Smooth muscle cell (in vitro differentiated cells): ENCODE measurements at regions not wholly inside any gene's neighbourhood (a gene's known extent, or its start where the extent isn't known, plus 50 kb on each side); places are given as distances from the start of the nearest gene placed in this dataset.

Experiments
- DNase-seq: peaks from one replicate; lab custom pipeline; 2025; ENCODE audit not compliant: unreplicated experiment; lab: John Stamatoyannopoulos, UW
- H2AFZ ChIP-seq: fragments of 200-600 bp; sonication (generic); 2 replicates; pipeline ENCODE4 v1.6.0; 2016; ENCODE audit warnings: antibody characterized with exemption, low read depth, mild to moderate bottlenecking
- H3F3A ChIP-seq: fragments of 200-600 bp; sonication (generic); 2 replicates; pipeline ENCODE4 v1.6.0; 2017; ENCODE audit warnings: antibody characterized with exemption, low read depth
- H3K27ac ChIP-seq: fragments of 200-600 bp; sonication (generic); 2 replicates; pipeline ENCODE4 v1.5.1; 2016; ENCODE audit warnings: low read depth, mild to moderate bottlenecking
- H3K27me3 ChIP-seq: fragments of 200-600 bp; sonication (generic); 2 replicates; pipeline ENCODE4 v1.6.1; 2016; ENCODE audit warnings: low read depth, mild to moderate bottlenecking
- H3K36me3 ChIP-seq: fragments of 200-600 bp; sonication (generic); 2 replicates; pipeline ENCODE4 v1.5.1; 2016; ENCODE audit warnings: low read depth
- H3K4me1 ChIP-seq: fragments of 200-600 bp; sonication (generic); 2 replicates; pipeline ENCODE4 v1.5.1; 2016; ENCODE audit warnings: low read depth
- H3K4me2 ChIP-seq: fragments of 200-600 bp; sonication (generic); 2 replicates; pipeline ENCODE4 v1.6.0; 2016; ENCODE audit warnings: mild to moderate bottlenecking
- H3K4me3 ChIP-seq: fragments of 200-600 bp; sonication (generic); 2 replicates; pipeline ENCODE4 v1.5.1; 2016; ENCODE audit warnings: mild to moderate bottlenecking
- H3K79me2 ChIP-seq: fragments of 200-600 bp; sonication (generic); 2 replicates; pipeline ENCODE4 v1.6.0; 2016; ENCODE audit warnings: low read depth, mild to moderate bottlenecking
- H3K9ac ChIP-seq: fragments of 200-600 bp; sonication (generic); 2 replicates; pipeline ENCODE4 v1.6.0; 2016; ENCODE audit warnings: low read depth
- H3K9me3 ChIP-seq: fragments of 200-600 bp; sonication (generic); replicated peaks from 2 replicates; pipeline ENCODE4 v1.5.1; 2016; ENCODE audit warnings: low read depth
- H4K20me1 ChIP-seq: fragments of 200-600 bp; sonication (generic); 2 replicates; pipeline ENCODE4 v1.6.0; 2016; ENCODE audit warnings: low read depth
- CTCF ChIP-seq: fragments of 200-600 bp; sonication (generic); IDR thresholded peaks from 2 replicates; pipeline ENCODE4 v1.5.1; 2017; ENCODE audit warnings: borderline replicate concordance, mild to moderate bottlenecking, antibody characterized with exemption; ENCODE audit not compliant: insufficient read depth, poor library complexity, severe bottlenecking
- WGBS: methylation state at CpG from one replicate; pipeline ENCODE4 v1.1.7; 2016; ENCODE audit warnings: low lambda C conversion rate; 5-methylcytosine and 5-hydroxymethylcytosine counted together

- Histone ChIP-seq H3K79me2 (no peaks in the 10 kb centered on the region), H4K20me1 (no peaks in the 10 kb centered on the region), H3K9me3 (no peaks in the 10 kb centered on the region), H3F3A (no peaks in the 10 kb centered on the region), H3K4me2 (no peak overlapping the region), H3K9ac (no peak overlapping the region), H3K27ac (no peak overlapping the region), H3K36me3 (no peaks in the 10 kb centered on the region), H3K27me3 (peaks cover 10% of the 10 kb centered on the region), H3K4me1 (no peaks in the 10 kb centered on the region), H3K4me3 (no peak overlapping the region), H2AFZ (no peak overlapping the region)
- no peak for DNase-seq
- no peak for TF ChIP-seq CTCF
- 75% methylated on average over 2 of the region's 2 CpGs for WGBS
These were observed 190.5 kb downstream of the DICER1 start for GRCh38 chr14:94966868-94967267.

GRCh38 chr14:94966344-94966743, 191.0 kb downstream of the DICER1 start:
- Histone ChIP-seq H3K27me3 (peaks cover 10% of the 10 kb centered on the region), H3K9me3 (no peaks in the 10 kb centered on the region), H3K4me1 (no peaks in the 10 kb centered on the region), H3K4me3 (no peak overlapping the region), H4K20me1 (no peaks in the 10 kb centered on the region), H3K79me2 (no peaks in the 10 kb centered on the region), H3K9ac (no peak overlapping the region), H3K4me2 (no peak overlapping the region), H3K27ac (no peak overlapping the region), H2AFZ (no peak overlapping the region), H3F3A (no peaks in the 10 kb centered on the region), H3K36me3 (no peaks in the 10 kb centered on the region)
- no peak for DNase-seq
- no peak for TF ChIP-seq CTCF
- 87% methylated on average over 5 of the region's 5 CpGs for WGBS

GRCh38 chr14:94965551-94966313, 191.6 kb downstream of the DICER1 start:
- no peak for TF ChIP-seq CTCF
- H3K4me1 ChIP-seq = no peaks in the 10 kb centered on the region
- 92% methylated on average over 8 of the region's 8 CpGs for WGBS
- no peaks in the 10 kb centered on the region for H3K9me3 ChIP-seq
- no peak overlapping the region for H2AFZ ChIP-seq
- no peak overlapping the region for H3K4me2 ChIP-seq
- H4K20me1 ChIP-seq = no peaks in the 10 kb centered on the region
- peaks cover 10% of the 10 kb centered on the region for H3K27me3 ChIP-seq
- H3K9ac ChIP-seq = no peak overlapping the region
- H3K79me2 ChIP-seq = no peaks in the 10 kb centered on the region
- no peak overlapping the region for H3K4me3 ChIP-seq
- no peak for DNase-seq
- H3F3A ChIP-seq = no peaks in the 10 kb centered on the region
- no peak overlapping the region for H3K27ac ChIP-seq
- H3K36me3 ChIP-seq = no peaks in the 10 kb centered on the region

- Histone ChIP-seq H3K4me1 (no peaks in the 10 kb centered on the region), H3K36me3 (no peaks in the 10 kb centered on the region), H2AFZ (no peak overlapping the region), H3K27ac (no peak overlapping the region), H3K27me3 (peaks cover 14% of the 10 kb centered on the region), H3K4me3 (no peak overlapping the region), H3K9ac (no peak overlapping the region), H3K4me2 (no peak overlapping the region), H3F3A (no peaks in the 10 kb centered on the region), H3K79me2 (no peaks in the 10 kb centered on the region), H4K20me1 (no peaks in the 10 kb centered on the region), H3K9me3 (no peaks in the 10 kb centered on the region)
- DNase-seq = no peak
- TF ChIP-seq CTCF = no peak
- 92% methylated on average over 7 of the region's 7 CpGs for WGBS
These were observed 192.4 kb downstream of the DICER1 start for GRCh38 chr14:94964931-94965330.
